Smooth muscle cell of the brain vasculature (primary cell): ENCODE measurements at regions not wholly inside any gene's neighbourhood (a gene's known extent, or its start where the extent isn't known, plus 50 kb on each side); places are given as distances from the start of the nearest gene placed in this dataset.

ENCODE experiments used
- DNase-seq: peaks from one replicate; pipeline ENCODE4 v3.0.0-alpha.2; 2012; ENCODE audit warnings: low read depth, low spot score

- no peak for DNase-seq
Observed at GRCh38 chr12:92360543-92360942, 214.9 kb upstream of the BTG1 start.

GRCh38 chr12:92359581-92360209, 214.0 kb upstream of the BTG1 start:
- DNase-seq: no peak

- DNase-seq: no peak
Observed at GRCh38 chr12:92357584-92358261, 212.1 kb upstream of the BTG1 start.

DNA sequence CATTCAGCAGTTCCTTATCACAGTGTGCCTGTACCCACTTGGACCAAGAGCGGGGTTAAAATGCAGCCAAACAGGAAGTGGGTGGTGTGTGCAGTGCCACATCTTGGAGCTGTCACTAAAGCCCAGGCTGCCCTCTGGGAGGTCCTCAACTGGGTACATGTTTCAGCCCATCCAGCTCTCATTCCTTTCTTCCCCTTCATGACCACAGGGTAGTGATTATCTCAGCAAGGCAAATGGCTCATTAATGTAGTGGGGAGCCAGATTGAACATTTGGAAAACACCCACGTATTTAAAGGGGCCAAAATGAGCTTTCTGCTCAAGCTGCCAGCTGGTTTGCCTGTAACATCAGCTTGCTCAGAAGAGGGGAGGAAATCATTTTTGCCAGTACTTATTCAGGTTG, 210.8 kb upstream of the BTG1 start:
- no peak for DNase-seq

GRCh38 chr12:92349635-92350034, 204.0 kb upstream of the BTG1 start:
- DNase-seq: no peak

DNA sequence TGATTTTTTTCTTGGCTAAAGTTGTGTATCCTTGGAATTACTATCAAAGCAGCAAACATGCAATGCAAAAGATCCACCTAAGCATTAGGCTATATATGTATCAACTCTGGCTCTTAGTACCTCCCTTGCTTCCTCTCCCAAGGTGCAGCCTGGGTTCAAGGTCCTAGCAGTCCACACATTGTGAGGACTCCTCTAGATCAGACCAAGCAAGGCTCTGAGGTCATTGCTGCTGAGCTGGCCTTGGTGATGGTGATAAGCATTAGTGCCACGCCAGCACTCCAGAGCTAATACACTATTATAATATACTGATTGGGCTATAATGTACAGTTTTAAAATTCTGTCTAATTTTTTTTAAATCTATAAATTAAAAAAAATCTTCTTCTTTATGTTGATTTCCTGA, 196.9 kb upstream of the BTG1 start:
- DNase-seq: no peak

DNA sequence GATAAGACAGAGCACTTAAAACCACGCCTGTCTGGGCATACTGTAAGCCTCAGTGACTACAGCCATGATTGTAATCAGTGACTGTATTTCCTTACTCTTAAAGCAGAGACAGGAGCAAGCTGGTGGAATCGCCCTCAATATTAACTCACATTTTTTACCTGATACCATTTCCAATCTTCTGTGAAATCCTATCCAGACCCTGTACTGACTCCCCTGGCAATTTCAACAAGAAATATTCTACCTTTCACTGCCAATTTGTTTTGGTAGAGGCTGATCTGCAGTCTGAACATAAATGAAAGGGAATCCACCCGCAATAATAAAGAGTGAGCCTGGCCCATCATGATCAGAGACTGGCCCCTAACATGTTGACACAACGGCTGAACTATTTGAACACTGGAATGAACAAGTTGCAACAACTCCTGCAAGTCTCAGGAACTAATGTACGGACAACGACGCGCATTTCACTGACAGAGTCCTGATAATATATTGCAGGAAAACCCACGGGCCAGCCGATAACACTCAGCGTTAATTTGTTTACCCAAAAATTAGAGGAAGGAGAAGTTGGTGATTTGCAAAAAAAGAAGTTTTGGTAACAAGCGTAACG, 195.5 kb upstream of the BTG1 start:
- DNase-seq: no peak

GRCh38 chr12:92340441-92341064, 194.9 kb upstream of the BTG1 start:
- no peak for DNase-seq

- DNase-seq: no peak
Observed at GRCh38 chr12:92340003-92340402, 194.4 kb upstream of the BTG1 start.

GRCh38 chr12:92339198-92339821, 193.7 kb upstream of the BTG1 start:
- DNase-seq: no peak

- no peak for DNase-seq
Observed at GRCh38 chr12:92338671-92339070, 193.0 kb upstream of the BTG1 start.

- DNase-seq: no peak
Observed at GRCh38 chr12:92338102-92338501, 192.5 kb upstream of the BTG1 start.

- DNase-seq: no peak
Observed at GRCh38 chr12:92337128-92337527, 191.5 kb upstream of the BTG1 start.

DNA sequence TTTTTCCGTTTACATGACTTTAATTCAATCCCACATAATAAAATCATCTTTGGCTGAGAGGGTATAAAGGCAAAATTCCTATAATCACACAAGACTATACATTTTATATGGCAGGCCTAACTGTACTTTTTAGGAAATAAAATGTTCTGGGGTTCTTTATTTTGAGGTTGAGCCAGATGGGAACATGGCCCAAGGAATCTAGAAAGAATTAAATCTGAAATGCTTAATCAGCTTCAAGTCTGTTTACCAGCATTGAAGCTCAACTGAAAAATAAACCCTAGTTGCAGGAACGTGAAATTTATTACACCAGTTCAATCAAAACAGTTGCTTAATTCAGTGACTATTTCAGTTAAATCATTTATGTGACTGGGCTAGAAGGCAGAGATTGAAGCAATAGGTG, 191.0 kb upstream of the BTG1 start:
- DNase-seq: no peak

DNA sequence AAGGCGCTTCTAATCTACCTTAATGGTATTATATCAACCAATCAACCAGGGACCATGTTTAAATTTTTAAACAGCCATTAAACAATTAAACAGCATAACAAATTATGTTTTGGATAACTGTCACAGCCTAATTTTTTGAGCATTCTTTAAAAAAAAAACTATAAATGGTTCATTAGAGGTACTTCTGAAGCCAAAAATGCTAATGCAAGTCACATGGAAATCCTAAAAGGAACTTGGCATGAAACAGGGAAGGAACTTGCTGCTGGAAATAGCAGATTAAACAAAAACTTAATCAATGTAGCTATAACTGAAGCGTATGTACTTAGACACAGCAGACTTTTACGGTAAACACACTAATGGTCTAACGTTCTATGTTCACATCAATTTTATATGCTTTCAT, 190.2 kb upstream of the BTG1 start:
- DNase-seq: no peak

DNA sequence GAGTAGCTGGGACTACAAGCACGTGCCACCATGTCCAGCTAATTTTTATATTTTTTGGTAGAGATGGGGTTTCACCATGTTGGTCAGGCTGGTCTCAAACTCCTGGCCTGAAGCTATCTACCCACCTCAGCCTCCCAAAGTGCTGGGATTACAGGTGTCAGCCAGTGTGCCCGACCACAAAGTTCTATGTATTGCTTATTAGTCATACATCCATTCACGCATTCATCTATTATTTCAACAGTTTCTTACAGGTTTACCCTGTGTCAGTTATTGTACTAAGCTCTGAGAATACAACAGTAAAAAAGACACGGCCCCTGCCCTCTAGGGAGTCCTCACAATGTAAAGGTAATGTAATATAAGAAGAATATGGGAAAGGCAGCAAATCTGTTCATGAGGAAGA, 188.9 kb upstream of the BTG1 start:
- no peak for DNase-seq

- no peak for DNase-seq
Observed at GRCh38 chr12:92332552-92332951, 186.9 kb upstream of the BTG1 start.

DNA sequence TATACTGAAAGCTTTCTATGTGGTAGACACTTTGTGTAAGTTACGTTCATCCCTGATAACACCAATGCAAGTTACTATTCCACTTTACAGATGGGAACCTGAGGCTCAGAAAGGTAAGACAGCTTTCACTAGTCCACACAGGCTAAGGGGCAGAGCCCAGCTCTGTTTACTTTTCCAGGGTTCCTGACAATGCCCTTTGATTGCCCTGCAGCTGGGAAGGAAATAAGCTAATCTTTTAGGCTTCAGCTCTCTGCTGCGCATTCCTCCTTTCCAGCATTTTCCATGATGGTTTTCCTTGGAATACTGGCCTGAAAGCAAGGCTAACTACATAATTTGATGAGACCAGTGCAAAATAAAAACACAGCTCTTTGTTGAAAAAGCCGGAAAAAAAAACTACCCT, 185.7 kb upstream of the BTG1 start:
- DNase-seq: no peak

- DNase-seq: no peak
Observed at GRCh38 chr12:92330654-92331053, 185.0 kb upstream of the BTG1 start.

- no peak for DNase-seq
Observed at GRCh38 chr12:92326877-92327276, 181.2 kb upstream of the BTG1 start.

DNA sequence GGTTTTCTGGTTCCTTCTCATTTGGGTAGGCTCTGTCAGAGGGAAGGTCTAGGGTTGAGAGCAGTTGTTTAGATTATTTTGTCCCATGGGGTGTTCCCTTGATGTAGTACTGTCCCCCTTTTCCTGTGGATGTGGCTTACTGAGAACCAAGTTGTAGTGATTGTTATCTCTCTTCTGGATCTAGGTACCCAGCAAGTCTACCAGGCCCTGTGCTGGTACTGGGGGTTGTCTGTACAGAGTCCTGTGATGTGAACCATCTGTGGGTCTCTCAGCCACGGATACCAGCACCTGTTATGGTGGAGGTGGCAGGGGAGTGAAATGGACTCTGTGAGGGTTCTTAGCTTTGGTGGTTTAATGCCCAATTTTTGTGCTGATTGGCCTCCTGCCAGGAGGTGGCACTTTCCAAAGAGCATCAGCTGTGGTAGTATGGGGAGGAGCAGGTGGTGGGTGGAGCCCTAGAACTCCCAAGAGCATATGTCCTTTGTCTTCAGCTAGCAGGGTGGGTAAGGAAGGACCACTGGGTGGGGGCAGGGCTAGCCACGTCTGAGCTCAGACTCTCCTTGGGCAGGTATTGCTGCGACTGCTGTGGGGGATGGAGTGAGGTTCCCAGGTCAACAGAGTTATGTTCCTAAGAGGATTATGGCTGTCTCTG, 179.3 kb upstream of the BTG1 start:
- no peak for DNase-seq

GRCh38 chr12:92312463-92312964, 166.9 kb upstream of the BTG1 start:
- DNase-seq: no peak
